ENCODE measurements at regions not wholly inside any gene's neighbourhood (a gene's known extent, or its start where the extent isn't known, plus 50 kb on each side); places are given as distances from the start of the nearest gene placed in this dataset.

DNA sequence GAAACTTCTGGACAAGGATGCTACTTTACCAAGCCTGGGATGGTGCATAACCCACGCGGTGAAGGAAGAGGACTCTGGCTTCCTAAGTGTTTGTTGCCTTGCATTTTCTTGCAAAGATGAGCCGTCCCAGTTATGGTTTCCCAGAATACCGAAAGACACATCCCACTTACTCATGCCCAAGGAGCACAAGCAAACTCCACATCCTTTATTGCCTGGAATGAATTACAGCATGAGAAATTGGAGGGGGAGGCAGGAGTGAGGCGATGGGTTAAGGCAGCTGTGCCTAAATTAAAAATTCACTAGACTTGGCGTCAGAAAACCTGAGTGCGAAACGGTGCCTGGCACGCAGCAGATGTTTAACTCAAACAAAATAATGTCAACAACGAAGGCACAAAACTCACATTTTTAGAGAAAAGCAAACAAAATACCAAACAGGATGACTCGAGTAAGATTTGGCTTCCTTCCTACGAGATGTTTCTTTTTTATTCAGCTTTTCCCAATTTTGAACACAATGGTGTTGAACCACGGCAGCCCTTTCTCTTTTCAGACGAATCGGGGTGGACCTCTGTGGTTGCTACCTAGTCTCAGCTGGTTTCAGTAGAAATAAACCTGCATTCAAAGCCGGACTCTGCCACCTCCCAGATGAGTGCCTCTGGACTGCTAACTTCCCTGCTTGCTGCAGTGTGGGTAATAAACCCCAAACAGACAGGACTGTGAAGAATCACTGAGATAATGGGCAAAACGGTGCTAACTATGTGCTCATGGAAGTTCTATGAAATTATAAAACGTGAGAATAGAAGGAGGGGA is 100.3 kb upstream of the NCK2 start:
- peaks cover 1% of the 10 kb centered on the region for H3K9me3 ChIP-seq (ENCODE audit: control insufficient read depth, insufficient read depth, low read length)
- H3K27me3 ChIP-seq (ENCODE audit: control insufficient read depth, insufficient read depth, low read length), result peaks cover 14% of the 10 kb centered on the region
- no peak overlapping the region for H3K27ac ChIP-seq (ENCODE audit: low read depth, low read length)
- no peaks in the 10 kb centered on the region for H3K36me3 ChIP-seq (ENCODE audit: control insufficient read depth, insufficient read depth, low read length)
- peak in 2 of 6 donors; percentile 55 to 63 for DNase-seq (ENCODE audit: low read depth in 4 of 6, low spot score in 6 of 6)
- H3K4me1 ChIP-seq (ENCODE audit: control insufficient read depth, insufficient read depth, low read length), result peaks cover 21% of the 10 kb centered on the region
- WGBS (ENCODE audit: insufficient coverage), result 43% methylated on average over 12 of the region's 18 CpGs
- peak overlapping the region; percentile 10 for H3K4me3 ChIP-seq (ENCODE audit: low read depth, low read length)

DNA sequence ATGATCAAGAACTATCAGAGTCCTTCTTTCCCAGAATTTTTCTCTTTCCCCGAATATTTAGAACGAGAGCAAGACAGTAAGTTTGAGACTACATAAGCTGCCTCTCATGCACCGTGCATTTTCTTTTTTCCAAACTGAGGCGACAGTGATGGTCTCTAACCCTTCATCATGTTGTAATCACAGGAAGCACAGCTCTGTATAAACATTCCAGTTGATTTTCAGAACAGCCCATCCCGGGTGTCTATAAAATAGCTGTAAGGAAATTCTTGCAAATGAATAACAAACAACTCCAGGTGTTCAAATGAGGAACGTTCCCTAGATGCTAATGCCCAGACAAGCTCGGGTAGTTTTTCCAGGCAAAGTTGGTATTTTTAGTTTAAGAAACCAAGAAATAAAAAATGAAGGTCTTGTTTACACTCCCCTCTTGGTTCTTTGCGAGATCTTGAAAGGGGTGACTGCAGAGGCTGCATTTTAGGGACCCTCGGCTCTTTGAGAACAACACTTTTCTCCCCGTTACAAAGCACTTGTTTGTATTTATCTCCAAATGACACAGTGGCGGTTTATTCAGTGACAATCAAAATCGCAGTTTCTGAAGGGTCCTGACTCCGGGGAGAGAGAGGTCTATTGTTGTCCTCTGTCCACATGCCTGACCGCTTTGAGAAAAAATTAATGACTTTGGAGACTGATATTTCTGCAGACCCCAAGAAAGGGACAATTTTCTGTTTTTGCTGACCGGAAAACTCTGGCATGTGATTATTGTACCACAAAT is 101.1 kb upstream of the NCK2 start:
- WGBS (ENCODE audit: insufficient coverage), result 48% methylated on average over 8 of the region's 15 CpGs
- Histone ChIP-seq H3K36me3 (ENCODE audit: control insufficient read depth, insufficient read depth, low read length) (no peaks in the 10 kb centered on the region), H3K27ac (ENCODE audit: low read depth, low read length) (no peak overlapping the region), H3K4me1 (ENCODE audit: control insufficient read depth, insufficient read depth, low read length) (peaks cover 21% of the 10 kb centered on the region), H3K4me3 (ENCODE audit: low read depth, low read length) (peak overlapping the region; percentile 10), H3K27me3 (ENCODE audit: control insufficient read depth, insufficient read depth, low read length) (peaks cover 14% of the 10 kb centered on the region), H3K9me3 (ENCODE audit: control insufficient read depth, insufficient read depth, low read length) (peaks cover 1% of the 10 kb centered on the region)
- peak in 1 of 6 donors; percentile 31 for DNase-seq (ENCODE audit: low read depth in 4 of 6, low spot score in 6 of 6)

GRCh38 chr2:105641389-105641811 is 103.3 kb upstream of the NCK2 start:
- DNase-seq (ENCODE audit: low read depth in 4 of 6, low spot score in 6 of 6), result peak in 5 of 6 donors; percentile 43 to 93 (median 58)

DNA sequence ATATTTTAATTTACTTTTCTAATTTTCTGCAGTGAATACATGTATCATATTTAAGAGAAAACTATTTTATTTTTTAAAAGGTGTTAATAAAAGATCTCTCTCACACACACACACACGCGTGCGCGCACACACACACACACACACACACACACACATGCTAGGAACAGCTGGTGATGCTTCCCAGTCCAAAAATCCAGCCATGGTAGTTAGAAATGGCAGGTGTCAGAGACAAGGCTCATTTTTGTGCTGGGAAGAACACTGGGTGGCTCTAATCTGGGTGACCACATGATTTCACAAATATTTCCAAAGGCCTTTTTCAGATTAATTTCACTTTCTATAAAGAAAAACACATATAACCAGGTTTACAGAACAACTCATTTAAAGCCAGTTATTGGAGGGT is 104.5 kb upstream of the NCK2 start:
- H3K4me3 ChIP-seq (ENCODE audit: low read depth, low read length), result no peak overlapping the region
- DNase-seq (ENCODE audit: low read depth in 4 of 6, low spot score in 6 of 6), result no peak
- no peaks in the 10 kb centered on the region for H3K36me3 ChIP-seq (ENCODE audit: control insufficient read depth, insufficient read depth, low read length)
- no CpG with 5 or more reads among the region's 4 CpGs for WGBS (ENCODE audit: insufficient coverage)
- peaks cover 12% of the 10 kb centered on the region for H3K27me3 ChIP-seq (ENCODE audit: control insufficient read depth, insufficient read depth, low read length)
- peaks cover 22% of the 10 kb centered on the region for H3K4me1 ChIP-seq (ENCODE audit: control insufficient read depth, insufficient read depth, low read length)
- peaks cover 1% of the 10 kb centered on the region for H3K9me3 ChIP-seq (ENCODE audit: control insufficient read depth, insufficient read depth, low read length)
- H3K27ac ChIP-seq (ENCODE audit: low read depth, low read length), result no peak overlapping the region

More at GRCh38 chr2:105641389-105641811, 103.3 kb upstream of the NCK2 start:
- 21% methylated on average over 12 of the region's 12 CpGs for WGBS (ENCODE audit: insufficient coverage)
- H3K27ac ChIP-seq (ENCODE audit: low read depth, low read length), result no peak overlapping the region
- H3K4me3 ChIP-seq (ENCODE audit: low read depth, low read length), result no peak overlapping the region
- peaks cover 1% of the 10 kb centered on the region for H3K9me3 ChIP-seq (ENCODE audit: control insufficient read depth, insufficient read depth, low read length)
- peaks cover 21% of the 10 kb centered on the region for H3K4me1 ChIP-seq (ENCODE audit: control insufficient read depth, insufficient read depth, low read length)
- peaks cover 10% of the 10 kb centered on the region for H3K27me3 ChIP-seq (ENCODE audit: control insufficient read depth, insufficient read depth, low read length)
- H3K36me3 ChIP-seq (ENCODE audit: control insufficient read depth, insufficient read depth, low read length), result no peaks in the 10 kb centered on the region

DNA sequence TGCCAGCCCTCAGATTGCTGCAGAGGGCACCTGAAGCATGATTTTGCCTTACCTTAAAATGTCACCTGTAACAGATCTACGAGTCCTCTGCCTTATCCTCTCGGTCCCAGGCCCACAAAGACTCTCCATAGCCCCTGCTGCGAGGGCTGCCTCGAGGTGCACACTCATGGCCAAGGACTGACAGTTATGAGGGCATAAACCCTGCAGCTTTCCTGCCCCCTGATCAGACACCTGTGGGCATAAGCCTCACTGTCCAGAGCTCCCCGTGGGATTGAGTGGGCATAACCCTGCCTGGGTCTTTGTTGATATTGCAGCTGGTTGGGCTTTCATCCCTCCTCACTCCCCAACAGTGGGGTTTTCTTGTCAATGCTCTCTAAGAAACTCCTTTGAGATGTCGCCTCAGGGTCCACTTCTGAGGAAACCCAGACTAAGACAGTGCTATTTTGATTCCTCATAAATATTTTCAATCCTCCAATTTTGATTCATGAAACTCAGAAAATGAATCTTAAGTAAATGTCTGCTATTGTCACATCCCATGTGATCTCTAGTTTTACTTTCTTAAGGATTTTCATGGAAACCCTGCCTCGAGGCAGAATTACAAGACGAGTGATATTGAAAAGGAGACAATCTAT is 108.5 kb upstream of the NCK2 start:
- H3K4me3 ChIP-seq (ENCODE audit: low read depth, low read length), result no peak overlapping the region
- peaks cover 2% of the 10 kb centered on the region for H3K27me3 ChIP-seq (ENCODE audit: control insufficient read depth, insufficient read depth, low read length)
- H3K27ac ChIP-seq (ENCODE audit: low read depth, low read length), result no peak overlapping the region
- peaks cover 4% of the 10 kb centered on the region for H3K4me1 ChIP-seq (ENCODE audit: control insufficient read depth, insufficient read depth, low read length)
- no peak for DNase-seq (ENCODE audit: low read depth in 4 of 6, low spot score in 6 of 6)
- 74% methylated on average over 6 of the region's 8 CpGs for WGBS (ENCODE audit: insufficient coverage)
- no peaks in the 10 kb centered on the region for H3K36me3 ChIP-seq (ENCODE audit: control insufficient read depth, insufficient read depth, low read length)
- peaks cover 1% of the 10 kb centered on the region for H3K9me3 ChIP-seq (ENCODE audit: control insufficient read depth, insufficient read depth, low read length)

- Histone ChIP-seq H3K27me3 (ENCODE audit: control insufficient read depth, insufficient read depth, low read length) (peaks cover 2% of the 10 kb centered on the region), H3K4me1 (ENCODE audit: control insufficient read depth, insufficient read depth, low read length) (peaks cover 4% of the 10 kb centered on the region), H3K27ac (ENCODE audit: low read depth, low read length) (no peak overlapping the region), H3K36me3 (ENCODE audit: control insufficient read depth, insufficient read depth, low read length) (no peaks in the 10 kb centered on the region), H3K4me3 (ENCODE audit: low read depth, low read length) (no peak overlapping the region), H3K9me3 (ENCODE audit: control insufficient read depth, insufficient read depth, low read length) (peaks cover 1% of the 10 kb centered on the region)
- DNase-seq (ENCODE audit: low read depth in 4 of 6, low spot score in 6 of 6), result peak in 1 of 6 donors; percentile 35
- WGBS (ENCODE audit: insufficient coverage), result 66% methylated on average over 7 of the region's 7 CpGs
These were observed 109.1 kb upstream of the NCK2 start for GRCh38 chr2:105635564-105635963.

- no CpG with 5 or more reads among the region's 7 CpGs for WGBS (ENCODE audit: insufficient coverage)
- Histone ChIP-seq H3K9me3 (ENCODE audit: control insufficient read depth, insufficient read depth, low read length) (no peaks in the 10 kb centered on the region), H3K4me1 (ENCODE audit: control insufficient read depth, insufficient read depth, low read length) (peaks cover 4% of the 10 kb centered on the region), H3K36me3 (ENCODE audit: control insufficient read depth, insufficient read depth, low read length) (no peaks in the 10 kb centered on the region), H3K27ac (ENCODE audit: low read depth, low read length) (no peak overlapping the region), H3K4me3 (ENCODE audit: low read depth, low read length) (no peak overlapping the region), H3K27me3 (ENCODE audit: control insufficient read depth, insufficient read depth, low read length) (peaks cover 2% of the 10 kb centered on the region)
- peak in 1 of 6 donors; percentile 44 for DNase-seq (ENCODE audit: low read depth in 4 of 6, low spot score in 6 of 6)
These were observed 110.5 kb upstream of the NCK2 start for GRCh38 chr2:105634198-105634597.

DNA sequence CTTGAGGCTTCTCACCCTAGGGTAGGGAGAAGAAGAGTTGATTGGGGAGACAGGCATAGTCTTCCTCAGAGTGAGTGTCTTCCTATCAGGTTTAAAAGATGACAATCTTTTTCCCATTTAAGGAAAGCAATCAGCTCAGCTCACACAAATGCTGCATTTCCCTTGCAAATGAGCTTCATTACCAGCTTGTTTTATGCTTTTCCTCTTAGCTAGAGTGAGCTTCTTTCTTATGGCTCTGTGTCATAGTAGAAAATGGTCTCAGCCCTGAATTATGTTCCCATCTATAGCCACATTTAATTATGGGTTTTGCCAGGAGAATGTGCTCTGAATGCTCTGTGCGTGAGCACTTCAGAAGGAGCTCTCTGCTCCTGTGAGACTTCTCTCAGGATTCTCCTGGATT is 112.8 kb upstream of the NCK2 start:
- Histone ChIP-seq H3K4me3 (ENCODE audit: low read depth, low read length) (no peak overlapping the region), H3K4me1 (ENCODE audit: control insufficient read depth, insufficient read depth, low read length) (peaks cover 4% of the 10 kb centered on the region), H3K9me3 (ENCODE audit: control insufficient read depth, insufficient read depth, low read length) (no peaks in the 10 kb centered on the region), H3K27ac (ENCODE audit: low read depth, low read length) (no peak overlapping the region), H3K27me3 (ENCODE audit: control insufficient read depth, insufficient read depth, low read length) (peaks cover 2% of the 10 kb centered on the region), H3K36me3 (ENCODE audit: control insufficient read depth, insufficient read depth, low read length) (no peaks in the 10 kb centered on the region)
- no CpG with 5 or more reads among the region's 1 CpG for WGBS (ENCODE audit: insufficient coverage)
- DNase-seq (ENCODE audit: low read depth in 4 of 6, low spot score in 6 of 6), result peak in 2 of 6 donors; percentile 80 to 84

- DNase-seq (ENCODE audit: low read depth in 4 of 6, low spot score in 6 of 6), result no peak
- peaks cover 2% of the 10 kb centered on the region for H3K27me3 ChIP-seq (ENCODE audit: control insufficient read depth, insufficient read depth, low read length)
- H3K36me3 ChIP-seq (ENCODE audit: control insufficient read depth, insufficient read depth, low read length), result no peaks in the 10 kb centered on the region
- peaks cover 4% of the 10 kb centered on the region for H3K4me1 ChIP-seq (ENCODE audit: control insufficient read depth, insufficient read depth, low read length)
- no peak overlapping the region for H3K27ac ChIP-seq (ENCODE audit: low read depth, low read length)
- no peaks in the 10 kb centered on the region for H3K9me3 ChIP-seq (ENCODE audit: control insufficient read depth, insufficient read depth, low read length)
- WGBS (ENCODE audit: insufficient coverage), result 96% methylated on average over 8 of the region's 9 CpGs
- H3K4me3 ChIP-seq (ENCODE audit: low read depth, low read length), result no peak overlapping the region
These were observed 113.7 kb upstream of the NCK2 start for GRCh38 chr2:105631011-105631410.

Measured in spinal cord (tissue), 9 donors.